ENCODE measurements at regions not wholly inside any gene's neighbourhood (a gene's known extent, or its start where the extent isn't known, plus 50 kb on each side); places are given as distances from the start of the nearest gene placed in this dataset.

GRCh38 chr9:36745977-36746376 is 173.3 kb downstream of the MELK start:
- Histone ChIP-seq H3K4me3 (ENCODE audit: low read depth, low read length) (no peak overlapping the region), H3K9ac (ENCODE audit: low read length) (no peak overlapping the region), H3K4me1 (ENCODE audit: control insufficient read depth, insufficient read depth, low read length) (no peaks in the 10 kb centered on the region), H3K27ac (ENCODE audit: low read depth, low read length) (no peak overlapping the region), H3K36me3 (ENCODE audit: control insufficient read depth, insufficient read depth, low read length) (no peaks in the 10 kb centered on the region), H3K27me3 (ENCODE audit: control insufficient read depth, insufficient read depth, low read length) (peaks cover 30% of the 10 kb centered on the region; the same call in 1 of the 2 replicates), H3K9me3 (ENCODE audit: control insufficient read depth, insufficient read depth, low read depth, low read length) (no peaks in the 10 kb centered on the region)

- Histone ChIP-seq H3K4me1 (ENCODE audit: control insufficient read depth, insufficient read depth, low read length) (no peaks in the 10 kb centered on the region), H3K9me3 (ENCODE audit: control insufficient read depth, insufficient read depth, low read depth, low read length) (no peaks in the 10 kb centered on the region), H3K9ac (ENCODE audit: low read length) (no peak overlapping the region), H3K4me3 (ENCODE audit: low read depth, low read length) (no peak overlapping the region), H3K27ac (ENCODE audit: low read depth, low read length) (no peak overlapping the region), H3K27me3 (ENCODE audit: control insufficient read depth, insufficient read depth, low read length) (peaks cover 31% of the 10 kb centered on the region; the same call in 1 of the 2 replicates), H3K36me3 (ENCODE audit: control insufficient read depth, insufficient read depth, low read length) (no peaks in the 10 kb centered on the region)
Measured at GRCh38 chr9:36746415-36746814, 173.7 kb downstream of the MELK start.

DNA sequence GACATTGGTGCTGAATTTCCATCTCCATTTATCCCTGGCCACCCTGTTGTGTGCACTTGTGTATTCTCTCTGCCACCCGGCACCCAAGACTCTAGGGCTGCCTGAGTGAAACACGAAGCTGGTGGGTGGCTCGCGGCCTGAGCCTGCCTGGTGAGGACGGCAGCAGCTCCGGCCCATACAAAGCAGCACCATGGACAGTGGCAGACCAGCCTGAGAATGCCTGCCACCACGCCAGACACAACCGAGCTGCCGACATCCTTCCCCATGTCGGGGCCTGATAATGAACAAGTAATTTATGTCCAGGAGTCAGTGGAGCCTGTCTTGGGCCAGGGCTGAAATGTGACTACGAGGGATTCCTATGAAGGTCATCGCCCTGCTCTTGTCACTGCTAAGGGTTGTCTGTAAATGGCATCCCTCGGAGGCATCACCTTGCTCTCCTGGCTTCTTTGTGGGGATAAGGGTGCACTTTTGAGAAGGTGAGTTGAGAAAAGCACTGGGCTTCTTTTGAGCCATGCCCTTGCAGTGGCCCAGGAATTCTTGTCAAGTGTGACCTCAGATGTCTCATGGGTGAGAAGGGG is 175.7 kb downstream of the MELK start:
- no peaks in the 10 kb centered on the region for H3K4me1 ChIP-seq (ENCODE audit: control insufficient read depth, insufficient read depth, low read length)
- peaks cover 51% of the 10 kb centered on the region; the same call in 1 of the 2 replicates for H3K27me3 ChIP-seq (ENCODE audit: control insufficient read depth, insufficient read depth, low read length)
- no peak overlapping the region for H3K27ac ChIP-seq (ENCODE audit: low read depth, low read length)
- H3K4me3 ChIP-seq (ENCODE audit: low read depth, low read length): no peak overlapping the region
- no peak overlapping the region for H3K9ac ChIP-seq (ENCODE audit: low read length)
- no peaks in the 10 kb centered on the region for H3K36me3 ChIP-seq (ENCODE audit: control insufficient read depth, insufficient read depth, low read length)
- no peaks in the 10 kb centered on the region for H3K9me3 ChIP-seq (ENCODE audit: control insufficient read depth, insufficient read depth, low read depth, low read length)

DNA sequence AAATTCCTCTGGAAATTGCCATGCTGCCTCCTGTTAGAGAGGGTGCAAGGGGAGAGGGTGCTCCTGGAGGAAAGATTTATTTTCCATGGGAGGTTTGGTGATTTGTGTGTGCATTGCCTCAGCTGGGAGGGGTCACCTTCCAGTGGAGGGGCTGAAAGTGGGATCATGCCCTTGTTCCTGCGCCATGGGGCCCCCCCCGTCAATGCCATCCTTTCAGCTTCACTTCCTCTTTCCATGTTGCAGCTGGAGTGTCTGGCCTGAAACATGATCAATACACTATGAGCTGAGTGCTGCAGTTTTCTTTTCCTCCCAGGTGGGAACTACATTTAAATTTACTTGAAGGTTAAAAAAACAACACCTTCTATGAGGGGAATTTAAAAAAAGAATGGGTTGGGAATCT is 176.8 kb downstream of the MELK start:
- Histone ChIP-seq H3K27ac (ENCODE audit: low read depth, low read length) (no peak overlapping the region), H3K4me3 (ENCODE audit: low read depth, low read length) (no peak overlapping the region), H3K36me3 (ENCODE audit: control insufficient read depth, insufficient read depth, low read length) (no peaks in the 10 kb centered on the region), H3K9me3 (ENCODE audit: control insufficient read depth, insufficient read depth, low read depth, low read length) (no peaks in the 10 kb centered on the region), H3K9ac (ENCODE audit: low read length) (no peak overlapping the region), H3K27me3 (ENCODE audit: control insufficient read depth, insufficient read depth, low read length) (peaks cover 60% of the 10 kb centered on the region; the same call in 1 of the 2 replicates), H3K4me1 (ENCODE audit: control insufficient read depth, insufficient read depth, low read length) (no peaks in the 10 kb centered on the region)

DNA sequence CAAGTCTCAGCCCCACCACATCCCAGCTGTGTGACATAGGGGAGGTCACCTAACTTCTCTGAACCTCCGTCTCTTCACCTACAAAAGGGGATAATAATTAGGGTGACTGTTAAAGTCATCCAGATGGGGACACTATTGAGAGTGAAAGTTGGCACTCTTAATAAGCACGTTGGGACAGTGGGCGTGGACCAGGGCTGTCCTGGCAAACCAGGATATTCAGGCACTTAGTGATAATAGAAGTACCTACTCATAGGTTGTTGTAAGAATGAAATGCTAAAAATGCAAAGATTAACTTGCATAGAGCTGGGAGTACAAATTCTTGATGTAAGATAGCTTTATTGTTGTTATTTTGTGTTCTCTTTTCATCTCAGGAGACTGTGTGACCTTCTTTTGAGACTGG is 177.9 kb downstream of the MELK start:
- H3K36me3 ChIP-seq (ENCODE audit: control insufficient read depth, insufficient read depth, low read length): no peaks in the 10 kb centered on the region
- no peak overlapping the region for H3K4me3 ChIP-seq (ENCODE audit: low read depth, low read length)
- H3K27ac ChIP-seq (ENCODE audit: low read depth, low read length): no peak overlapping the region
- H3K27me3 ChIP-seq (ENCODE audit: control insufficient read depth, insufficient read depth, low read length): peaks cover 71% of the 10 kb centered on the region; the same call in 1 of the 2 replicates
- no peaks in the 10 kb centered on the region for H3K9me3 ChIP-seq (ENCODE audit: control insufficient read depth, insufficient read depth, low read depth, low read length)
- no peak overlapping the region for H3K9ac ChIP-seq (ENCODE audit: low read length)
- no peaks in the 10 kb centered on the region for H3K4me1 ChIP-seq (ENCODE audit: control insufficient read depth, insufficient read depth, low read length)

DNA sequence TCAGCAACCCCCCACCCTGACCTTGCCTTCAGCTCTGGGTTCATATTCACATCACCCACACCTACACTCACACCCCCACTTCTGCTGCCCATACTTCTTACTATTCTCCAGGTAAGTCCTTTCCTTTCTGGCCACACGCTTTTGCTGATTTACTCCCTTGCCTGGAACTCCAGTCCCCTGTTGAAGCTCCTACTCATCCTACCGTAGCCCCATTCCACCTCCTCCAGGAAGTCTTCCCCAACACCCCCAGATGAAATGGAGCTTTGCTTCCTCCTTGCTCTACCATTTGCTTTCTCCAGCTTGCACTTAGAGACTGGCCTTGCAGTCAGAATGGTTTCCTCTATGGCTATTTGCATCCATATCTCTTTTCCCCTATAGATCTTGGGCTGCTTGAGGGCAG is 182.3 kb downstream of the MELK start:
- Histone ChIP-seq H3K9ac (ENCODE audit: low read length) (no peak overlapping the region), H3K27me3 (ENCODE audit: control insufficient read depth, insufficient read depth, low read length) (peaks cover 75% of the 10 kb centered on the region; the same call in 1 of the 2 replicates), H3K9me3 (ENCODE audit: control insufficient read depth, insufficient read depth, low read depth, low read length) (no peaks in the 10 kb centered on the region), H3K4me1 (ENCODE audit: control insufficient read depth, insufficient read depth, low read length) (no peaks in the 10 kb centered on the region), H3K4me3 (ENCODE audit: low read depth, low read length) (no peak overlapping the region), H3K27ac (ENCODE audit: low read depth, low read length) (no peak overlapping the region), H3K36me3 (ENCODE audit: control insufficient read depth, insufficient read depth, low read length) (no peaks in the 10 kb centered on the region)

DNA sequence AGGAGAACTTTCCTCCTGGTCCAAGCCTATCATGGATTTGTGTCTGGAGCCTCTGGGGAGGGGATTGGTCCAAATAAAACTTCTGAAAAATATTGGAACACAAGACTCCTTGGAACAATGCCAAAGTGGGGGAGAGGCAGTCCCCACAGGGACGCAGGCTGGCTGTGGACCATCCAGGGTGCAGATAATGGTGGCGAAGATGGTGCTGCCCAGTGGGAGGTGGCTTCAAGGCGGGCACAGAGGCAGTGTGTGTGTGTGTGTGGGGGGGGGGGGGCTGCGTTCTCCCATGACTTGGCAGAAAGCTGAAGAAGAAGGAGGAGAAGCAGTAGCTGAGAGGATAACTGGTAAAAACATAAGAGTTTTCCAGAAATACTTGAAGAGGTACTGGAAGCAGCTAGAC is 186.4 kb downstream of the MELK start:
- H3K27me3 ChIP-seq (ENCODE audit: control insufficient read depth, insufficient read depth, low read length): peaks cover 55% of the 10 kb centered on the region
- H3K4me1 ChIP-seq (ENCODE audit: control insufficient read depth, insufficient read depth, low read length): no peaks in the 10 kb centered on the region
- no peaks in the 10 kb centered on the region for H3K9me3 ChIP-seq (ENCODE audit: control insufficient read depth, insufficient read depth, low read depth, low read length)
- no peak overlapping the region for H3K4me3 ChIP-seq (ENCODE audit: low read depth, low read length)
- H3K27ac ChIP-seq (ENCODE audit: low read depth, low read length): no peak overlapping the region
- H3K9ac ChIP-seq (ENCODE audit: low read length): no peak overlapping the region
- no peaks in the 10 kb centered on the region for H3K36me3 ChIP-seq (ENCODE audit: control insufficient read depth, insufficient read depth, low read length)

DNA sequence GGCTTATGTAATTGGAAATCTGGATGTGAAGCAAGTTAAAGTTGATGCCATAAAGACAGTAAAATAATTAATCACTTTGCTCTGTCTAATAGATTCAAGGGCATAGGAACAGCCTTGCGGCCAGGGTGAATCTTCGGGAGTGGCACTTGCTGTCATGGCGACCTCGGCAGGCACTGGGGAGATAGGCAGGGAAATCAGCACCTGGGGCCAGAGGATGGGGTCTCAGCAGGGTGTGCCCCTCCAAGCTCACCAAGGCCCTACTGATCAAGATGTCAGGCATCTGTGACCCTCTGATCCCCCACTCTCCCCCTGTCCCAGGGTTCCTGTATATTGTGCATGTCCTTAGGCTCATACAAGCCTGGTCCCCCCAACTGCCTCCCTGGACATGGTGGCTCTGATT is 187.3 kb downstream of the MELK start:
- H3K4me1 ChIP-seq (ENCODE audit: control insufficient read depth, insufficient read depth, low read length): no peaks in the 10 kb centered on the region
- H3K27me3 ChIP-seq (ENCODE audit: control insufficient read depth, insufficient read depth, low read length): peaks cover 55% of the 10 kb centered on the region
- H3K9me3 ChIP-seq (ENCODE audit: control insufficient read depth, insufficient read depth, low read depth, low read length): no peaks in the 10 kb centered on the region
- no peaks in the 10 kb centered on the region for H3K36me3 ChIP-seq (ENCODE audit: control insufficient read depth, insufficient read depth, low read length)
- no peak overlapping the region for H3K4me3 ChIP-seq (ENCODE audit: low read depth, low read length)
- no peak overlapping the region for H3K9ac ChIP-seq (ENCODE audit: low read length)
- H3K27ac ChIP-seq (ENCODE audit: low read depth, low read length): no peak overlapping the region

- H3K4me3 ChIP-seq (ENCODE audit: low read depth, low read length): no peak overlapping the region
- H3K4me1 ChIP-seq (ENCODE audit: control insufficient read depth, insufficient read depth, low read length): peaks cover 5% of the 10 kb centered on the region; the same call in 1 of the 2 replicates
- H3K27ac ChIP-seq (ENCODE audit: low read depth, low read length): no peak overlapping the region
- peaks cover 51% of the 10 kb centered on the region for H3K27me3 ChIP-seq (ENCODE audit: control insufficient read depth, insufficient read depth, low read length)
- no peaks in the 10 kb centered on the region for H3K9me3 ChIP-seq (ENCODE audit: control insufficient read depth, insufficient read depth, low read depth, low read length)
- no peaks in the 10 kb centered on the region for H3K36me3 ChIP-seq (ENCODE audit: control insufficient read depth, insufficient read depth, low read length)
- H3K9ac ChIP-seq (ENCODE audit: low read length): no peak overlapping the region
Measured at GRCh38 chr9:36760667-36761420, 188.1 kb downstream of the MELK start.

DNA sequence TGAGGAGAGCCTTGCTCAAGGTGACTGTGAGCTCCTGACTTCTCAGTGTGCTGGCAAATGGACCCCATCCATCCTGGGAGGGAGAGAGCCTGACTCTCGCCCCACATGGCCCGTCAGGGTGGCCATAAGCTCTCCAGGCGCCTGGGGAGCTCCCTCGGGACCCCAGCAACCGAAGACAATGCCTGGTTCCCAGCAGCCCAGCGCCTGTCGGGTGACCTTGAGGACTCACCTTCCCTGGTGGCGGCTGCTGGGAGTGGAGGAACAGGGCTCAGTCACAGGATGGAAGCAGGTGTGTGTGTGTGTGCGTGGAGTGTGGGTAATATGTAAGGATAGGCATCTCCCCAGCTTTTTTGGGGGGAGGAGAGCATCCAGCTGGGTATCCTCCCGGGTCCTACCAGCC is 190.3 kb downstream of the MELK start:
- H3K36me3 ChIP-seq (ENCODE audit: control insufficient read depth, insufficient read depth, low read length): no peaks in the 10 kb centered on the region
- H3K27ac ChIP-seq (ENCODE audit: low read depth, low read length): no peak overlapping the region
- H3K4me3 ChIP-seq (ENCODE audit: low read depth, low read length): no peak overlapping the region
- H3K4me1 ChIP-seq (ENCODE audit: control insufficient read depth, insufficient read depth, low read length): peaks cover 5% of the 10 kb centered on the region; the same call in 1 of the 2 replicates
- H3K9ac ChIP-seq (ENCODE audit: low read length): no peak overlapping the region
- no peaks in the 10 kb centered on the region for H3K9me3 ChIP-seq (ENCODE audit: control insufficient read depth, insufficient read depth, low read depth, low read length)
- H3K27me3 ChIP-seq (ENCODE audit: control insufficient read depth, insufficient read depth, low read length): peaks cover 50% of the 10 kb centered on the region

- Histone ChIP-seq H3K36me3 (ENCODE audit: control insufficient read depth, insufficient read depth, low read length) (no peaks in the 10 kb centered on the region), H3K27me3 (ENCODE audit: control insufficient read depth, insufficient read depth, low read length) (peaks cover 58% of the 10 kb centered on the region), H3K4me1 (ENCODE audit: control insufficient read depth, insufficient read depth, low read length) (peaks cover 5% of the 10 kb centered on the region; the same call in 1 of the 2 replicates), H3K9ac (ENCODE audit: low read length) (no peak overlapping the region), H3K4me3 (ENCODE audit: low read depth, low read length) (no peak overlapping the region), H3K9me3 (ENCODE audit: control insufficient read depth, insufficient read depth, low read depth, low read length) (no peaks in the 10 kb centered on the region), H3K27ac (ENCODE audit: low read depth, low read length) (no peak overlapping the region)
Measured at GRCh38 chr9:36763778-36764177, 191.1 kb downstream of the MELK start.

Data from HUES6 (cell line).